GM10248 (cell line): ENCODE measurements at regions not wholly inside any gene's neighbourhood (a gene's known extent, or its start where the extent isn't known, plus 50 kb on each side); places are given as distances from the start of the nearest gene placed in this dataset.

Source experiments
- CTCF ChIA-PET: fragments of 300-600 bp; sonication (Branson Sonifier 250); formaldehyde crosslinking; extraction: SDS; loops from one replicate; lab custom pipeline; 2021; ENCODE audit warnings: antibody characterized with exemption; lab: Yijun Ruan, JAX
- POLR2A ChIA-PET: fragments of 350-650 bp; sonication (Branson Sonifier 250); formaldehyde crosslinking; extraction: SDS; loops from one replicate; lab custom pipeline; 2020; ENCODE audit warnings: antibody characterized with exemption; lab: Yijun Ruan, JAX
- DNase-seq: peaks from one replicate; pipeline ENCODE4 v3.0.0; 2012; ENCODE audit errors: extremely low spot score
- TF ChIP-seq, protein P1 (sequence below): IDR thresholded peaks from 2 replicates; pipeline ENCODE4 v1.5.1; 2012; ENCODE audit warnings: mild to moderate bottlenecking, low read depth; ENCODE audit errors: extremely low read depth, missing control alignments, control extremely low read depth

DNA sequence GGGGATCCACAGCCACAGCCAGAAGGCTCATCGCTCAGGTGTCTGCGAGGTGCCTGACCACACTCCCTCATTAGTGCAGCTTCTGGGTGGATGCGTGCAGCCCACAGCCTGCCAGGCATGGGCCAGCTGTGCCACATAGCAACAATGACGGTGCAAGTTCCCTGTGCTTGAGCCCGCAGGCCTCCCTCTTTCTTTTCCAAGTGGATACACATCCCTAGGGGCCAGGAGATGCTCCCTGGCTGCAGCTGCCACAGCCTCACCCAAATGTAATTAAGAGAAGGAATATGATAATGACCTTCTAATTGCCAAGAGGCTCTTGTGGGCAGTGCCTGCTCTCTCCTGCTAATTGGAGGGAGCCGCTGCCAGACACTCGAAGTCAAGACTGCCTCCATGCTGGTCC is 116.0 kb upstream of the PPP1R26 start:
- CTCF ChIA-PET = no interaction called here
- DNase-seq = no peak
- TF ChIP-seq, protein P1, sequence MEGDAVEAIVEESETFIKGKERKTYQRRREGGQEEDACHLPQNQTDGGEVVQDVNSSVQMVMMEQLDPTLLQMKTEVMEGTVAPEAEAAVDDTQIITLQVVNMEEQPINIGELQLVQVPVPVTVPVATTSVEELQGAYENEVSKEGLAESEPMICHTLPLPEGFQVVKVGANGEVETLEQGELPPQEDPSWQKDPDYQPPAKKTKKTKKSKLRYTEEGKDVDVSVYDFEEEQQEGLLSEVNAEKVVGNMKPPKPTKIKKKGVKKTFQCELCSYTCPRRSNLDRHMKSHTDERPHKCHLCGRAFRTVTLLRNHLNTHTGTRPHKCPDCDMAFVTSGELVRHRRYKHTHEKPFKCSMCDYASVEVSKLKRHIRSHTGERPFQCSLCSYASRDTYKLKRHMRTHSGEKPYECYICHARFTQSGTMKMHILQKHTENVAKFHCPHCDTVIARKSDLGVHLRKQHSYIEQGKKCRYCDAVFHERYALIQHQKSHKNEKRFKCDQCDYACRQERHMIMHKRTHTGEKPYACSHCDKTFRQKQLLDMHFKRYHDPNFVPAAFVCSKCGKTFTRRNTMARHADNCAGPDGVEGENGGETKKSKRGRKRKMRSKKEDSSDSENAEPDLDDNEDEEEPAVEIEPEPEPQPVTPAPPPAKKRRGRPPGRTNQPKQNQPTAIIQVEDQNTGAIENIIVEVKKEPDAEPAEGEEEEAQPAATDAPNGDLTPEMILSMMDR = no peak
- POLR2A ChIA-PET = no interaction called here

DNA sequence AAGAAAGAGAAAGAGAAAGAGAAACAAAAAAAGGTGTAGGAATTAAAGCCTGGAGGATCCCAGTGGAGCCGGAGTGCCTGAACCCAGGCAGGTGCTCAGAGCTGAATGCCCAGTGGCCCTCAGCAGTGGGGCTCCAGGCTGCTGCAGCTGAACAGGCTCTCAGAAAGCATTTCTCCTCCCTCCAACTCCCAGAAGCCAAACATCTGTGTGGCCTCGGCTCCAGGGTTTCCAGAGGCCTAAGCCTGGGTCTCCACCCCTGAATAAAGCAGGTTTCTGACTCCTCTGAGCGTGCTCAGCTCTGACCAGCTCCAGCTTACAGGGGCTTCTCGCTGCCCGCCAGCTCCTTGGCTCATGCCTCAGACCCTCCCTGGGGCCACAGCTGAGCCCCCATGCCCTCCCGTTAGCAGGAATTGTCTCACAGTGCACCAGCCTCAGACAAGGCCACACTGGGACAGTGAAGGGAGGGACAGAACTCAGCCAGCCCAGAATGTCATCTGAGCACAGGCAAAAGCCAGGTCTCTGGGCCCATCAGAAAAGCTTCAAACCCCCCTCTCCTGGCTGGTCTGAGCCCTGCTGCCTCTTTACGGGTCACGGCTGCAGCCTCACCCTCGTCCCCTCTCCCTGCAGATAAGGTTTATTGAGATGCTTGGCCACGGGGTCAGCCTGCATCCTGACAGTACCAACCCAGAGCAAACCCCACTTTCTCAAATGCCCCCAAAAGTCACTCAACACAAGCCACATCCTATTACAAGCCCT is 114.4 kb upstream of the PPP1R26 start:
- no peak for DNase-seq
- TF ChIP-seq, protein P1 = no peak
- ChIA-PET CTCF (no interaction called here), POLR2A (no interaction called here)

DNA sequence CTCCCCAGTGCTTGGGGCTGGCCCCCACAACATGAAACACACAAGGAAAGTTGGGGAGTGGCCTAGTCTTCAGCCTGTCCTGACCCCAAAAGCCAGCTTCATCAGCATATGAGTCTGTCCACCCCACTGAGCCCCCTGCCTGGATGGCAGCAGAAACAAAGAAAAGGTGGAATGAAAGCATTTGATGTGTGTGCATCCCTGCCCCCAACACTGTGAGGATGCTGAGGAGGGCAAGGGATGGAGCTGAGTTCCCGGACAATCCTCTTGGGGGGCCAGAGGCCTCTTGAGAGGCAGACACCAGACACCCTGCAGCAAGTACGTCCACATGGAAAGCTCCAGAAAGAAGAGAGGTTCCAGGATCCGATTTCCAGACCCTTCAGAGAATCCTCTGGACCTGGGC is 113.5 kb upstream of the PPP1R26 start:
- TF ChIP-seq, protein P1 = no peak
- no peak for DNase-seq
- POLR2A ChIA-PET = no interaction called here
- CTCF ChIA-PET = no interaction called here

DNA sequence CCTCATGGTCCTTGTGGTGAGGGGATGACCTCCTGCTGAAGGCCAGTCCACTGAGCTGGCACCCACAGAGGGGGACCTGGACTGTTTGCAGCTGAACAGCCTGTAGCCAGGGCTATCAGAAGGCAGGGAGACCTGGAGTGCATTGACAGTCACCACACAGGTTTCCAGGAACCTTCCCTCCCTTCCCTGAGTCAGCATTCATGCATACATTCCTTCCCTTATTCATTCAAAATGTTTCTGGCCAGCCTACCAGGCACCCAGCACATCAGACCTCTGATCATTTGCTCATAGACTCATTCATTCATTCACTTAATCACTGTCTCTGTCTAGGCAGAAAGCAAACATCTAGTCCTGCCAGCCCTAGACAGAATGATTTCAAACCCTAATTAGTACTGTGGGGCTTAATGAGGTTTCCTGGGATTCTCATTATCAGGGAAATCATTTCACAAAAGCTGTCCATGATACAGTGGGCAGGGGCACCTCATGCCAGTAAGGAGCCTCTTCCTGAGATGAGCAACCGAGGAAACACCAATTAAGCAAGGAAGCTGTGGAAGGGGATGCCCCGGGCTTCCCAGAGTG is 110.1 kb upstream of the PPP1R26 start:
- TF ChIP-seq, protein P1 = no peak
- CTCF ChIA-PET = interaction anchor here (1.0 kb wide), 1 partner anchor 58 kb away, joined by 3 read pairs; no protein-coding TSS in a partner anchor
- POLR2A ChIA-PET = no interaction called here
- no peak for DNase-seq

DNA sequence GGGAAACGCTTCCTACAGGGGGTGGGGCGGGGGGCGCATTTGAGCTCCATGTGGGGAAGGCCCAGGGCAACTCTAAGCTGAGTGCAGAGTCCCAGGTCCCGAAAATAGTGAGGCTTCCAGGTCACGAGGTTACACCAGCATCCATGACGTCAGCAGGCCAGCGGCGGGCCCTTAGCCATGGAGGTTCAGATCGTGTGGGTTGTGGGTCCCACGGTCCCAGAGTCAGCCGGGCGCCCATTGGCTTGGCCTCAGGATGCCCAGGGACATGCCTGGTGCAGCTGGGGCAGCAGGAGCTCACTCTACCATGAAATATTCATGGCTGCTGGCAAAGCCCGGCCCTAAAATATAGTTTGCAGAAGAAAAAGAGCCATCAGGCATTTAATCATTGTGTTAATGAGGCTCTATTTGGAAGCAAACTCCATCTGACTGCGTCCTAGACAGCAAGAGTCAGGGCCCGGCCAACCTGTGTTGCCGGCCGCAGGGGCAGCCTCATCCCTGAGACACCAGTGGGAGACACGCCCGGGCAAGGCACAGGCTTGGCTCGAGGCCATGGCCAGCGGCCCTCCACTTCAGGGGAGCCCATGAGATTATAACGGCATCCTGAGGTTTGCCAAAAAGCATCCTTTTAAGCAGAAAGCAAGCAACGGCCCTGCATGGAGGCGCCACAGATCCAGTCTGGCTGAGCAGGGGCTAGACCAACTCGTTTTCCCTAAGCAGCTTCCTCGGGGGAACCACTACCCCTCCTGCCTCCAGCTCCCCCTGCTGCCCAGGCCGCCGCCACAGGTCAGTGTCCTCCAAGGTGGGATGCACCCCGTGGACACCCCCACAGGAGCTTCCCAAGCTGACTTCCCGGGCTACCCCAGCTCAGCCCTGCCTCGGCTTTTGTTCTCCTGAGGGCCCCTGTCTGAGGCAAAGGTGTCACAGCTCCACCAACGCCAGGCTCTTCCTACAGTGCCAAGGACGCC is 108.9 kb upstream of the PPP1R26 start:
- TF ChIP-seq, protein P1 = no peak
- ChIA-PET CTCF (no interaction called here), POLR2A (no interaction called here)
- no peak for DNase-seq

DNA sequence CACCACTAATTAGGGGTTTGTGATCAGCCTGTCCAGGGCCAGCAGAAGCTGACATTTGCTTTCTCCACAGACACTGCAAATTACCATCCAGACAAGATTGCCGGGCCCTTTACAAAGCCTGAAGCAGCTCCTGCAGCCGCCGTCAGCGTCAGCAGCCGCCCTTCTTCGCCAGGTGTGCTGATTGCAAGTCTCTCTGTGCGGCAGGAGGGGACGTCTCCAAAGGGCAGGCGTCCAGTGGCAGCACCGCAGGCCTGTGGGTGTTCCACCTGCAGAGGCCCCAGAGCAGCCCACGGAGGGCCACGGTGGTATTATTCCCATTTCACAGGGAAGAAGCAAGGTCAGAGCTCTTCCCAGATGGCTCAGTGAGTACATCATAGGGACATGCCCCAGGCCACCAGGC is 108.0 kb upstream of the PPP1R26 start:
- POLR2A ChIA-PET = no interaction called here
- TF ChIP-seq, protein P1 = no peak
- DNase-seq = no peak
- CTCF ChIA-PET = no interaction called here
